ENCODE measurements at regions not wholly inside any gene's neighbourhood (a gene's known extent, or its start where the extent isn't known, plus 50 kb on each side); places are given as distances from the start of the nearest gene placed in this dataset.
"Not testable (repeated sequence)": the region's sequence is repeated elsewhere in the genome, so short reads cannot be mapped to it uniquely, and the experiment has no call there.

- no peak for DNase-seq
Observed at GRCh38 chr12:34398366-34398705, 376.0 kb downstream of the ALG10 start.

- DNase-seq, result no peak
Observed at GRCh38 chr12:34398706-34399630, 376.7 kb downstream of the ALG10 start.

- no peak for DNase-seq
Observed at GRCh38 chr12:34399631-34400410, 377.5 kb downstream of the ALG10 start.

GRCh38 chr12:34400411-34400881, 378.1 kb downstream of the ALG10 start:
- no peak for DNase-seq

- no peak for DNase-seq
Observed at GRCh38 chr12:34400986-34401658, 378.8 kb downstream of the ALG10 start.

- no peak for DNase-seq
Observed at GRCh38 chr12:34401659-34402227, 379.4 kb downstream of the ALG10 start.

- no peak for DNase-seq
Observed at GRCh38 chr12:34402228-34402898, 380.1 kb downstream of the ALG10 start.

GRCh38 chr12:34402899-34403705, 380.8 kb downstream of the ALG10 start:
- DNase-seq, result no peak

GRCh38 chr12:34403706-34404376, 381.5 kb downstream of the ALG10 start:
- no peak for DNase-seq

- no peak for DNase-seq
Observed at GRCh38 chr12:34404377-34405285, 382.3 kb downstream of the ALG10 start.

GRCh38 chr12:34405286-34406227, 383.3 kb downstream of the ALG10 start:
- DNase-seq, result no peak

GRCh38 chr12:34406228-34406995, 384.1 kb downstream of the ALG10 start:
- no peak for DNase-seq

- DNase-seq, result no peak
Observed at GRCh38 chr12:34406996-34407300, 384.7 kb downstream of the ALG10 start.

- no peak for DNase-seq
Observed at GRCh38 chr12:34407813-34408212, 385.5 kb downstream of the ALG10 start.

GRCh38 chr12:34431509-34431908, 409.2 kb downstream of the ALG10 start:
- DNase-seq, result not testable (repeated sequence)
